Endodermal cell (in vitro differentiated cells): ENCODE measurements at regions not wholly inside any gene's neighbourhood (a gene's known extent, or its start where the extent isn't known, plus 50 kb on each side); places are given as distances from the start of the nearest gene placed in this dataset.
A peak's percentile ranks its signal among the peaks of the same experiment; 100 is the strongest.

Experiments
- DNase-seq: peaks from one replicate; pipeline ENCODE4 v3.0.0-alpha.2; 2017
- H3K27ac ChIP-seq: 2 replicates; pipeline ENCODE4 v1.5.1; 2013; ENCODE audit warnings: mild to moderate bottlenecking, low read depth, low read length, moderate library complexity
- H3K27me3 ChIP-seq: 2 replicates; pipeline ENCODE4 v1.6.1; 2013; ENCODE audit warnings: mild to moderate bottlenecking, low read length, moderate library complexity; ENCODE audit not compliant: insufficient read depth, control insufficient read depth, poor library complexity, severe bottlenecking
- H3K36me3 ChIP-seq: 2 replicates; pipeline ENCODE4 v1.7.0; 2013; ENCODE audit warnings: mild to moderate bottlenecking, low read length, moderate library complexity; ENCODE audit not compliant: control insufficient read depth, insufficient read depth
- H3K4me1 ChIP-seq: one replicate; pipeline ENCODE4 v1.7.0; 2013; ENCODE audit warnings: low read length; ENCODE audit not compliant: control insufficient read depth, insufficient read depth
- H3K4me3 ChIP-seq: 2 replicates; pipeline ENCODE4 v1.5.1; 2013; ENCODE audit warnings: mild to moderate bottlenecking, low read length, moderate library complexity
- H3K9ac ChIP-seq: 2 replicates; pipeline ENCODE4 v1.6.1; 2013; ENCODE audit warnings: mild to moderate bottlenecking, low read length, moderate library complexity; ENCODE audit not compliant: poor library complexity, severe bottlenecking; ENCODE audit errors: extremely low read depth
- H3K9me3 ChIP-seq: 2 replicates; pipeline ENCODE4 v1.6.1; 2013; ENCODE audit warnings: mild to moderate bottlenecking, low read length, moderate library complexity; ENCODE audit not compliant: control insufficient read depth
- H3K27ac Mint-ChIP-seq: 2 replicates; pipeline ENCODE4 v1.8.0; 2020; ENCODE audit warnings: mixed read lengths
- H3K27me3 Mint-ChIP-seq: 2 replicates; pipeline ENCODE4 v1.8.0; 2021; ENCODE audit warnings: mild to moderate bottlenecking, mixed read lengths; ENCODE audit not compliant: insufficient read depth
- H3K36me3 Mint-ChIP-seq: 2 replicates; pipeline ENCODE4 v1.8.0; 2020; ENCODE audit warnings: low read depth, mixed read lengths
- H3K4me1 Mint-ChIP-seq: 2 replicates; pipeline ENCODE4 v1.8.0; 2020; ENCODE audit warnings: mixed read lengths
- H3K4me3 Mint-ChIP-seq: 2 replicates; pipeline ENCODE4 v1.8.0; 2020; ENCODE audit warnings: mild to moderate bottlenecking, moderate library complexity, mixed read lengths
- H3K9me3 Mint-ChIP-seq: 2 replicates; pipeline ENCODE4 v1.8.0; 2020; ENCODE audit warnings: mild to moderate bottlenecking, mixed read lengths
- WGBS, 2 experiments: methylation state at CpG; one replicate each; pipeline versions ENCODE4 v1.1.5 to v1.1.7; 2013; ENCODE audit warnings: missing lambda C conversion rate in 2 of 2, mixed read lengths in 1 of 2; ENCODE audit not compliant: insufficient coverage in 1 of 2, insufficient read length in 1 of 2; 5-methylcytosine and 5-hydroxymethylcytosine counted together
- TF ChIP-seq, protein P1 (sequence below): fragments of 200-600 bp; sonication (generic); conservative IDR thresholded peaks from 2 replicates; pipeline ENCODE4 v1.5.0; 2021; ENCODE audit warnings: antibody characterized with exemption, mild to moderate bottlenecking

DNA sequence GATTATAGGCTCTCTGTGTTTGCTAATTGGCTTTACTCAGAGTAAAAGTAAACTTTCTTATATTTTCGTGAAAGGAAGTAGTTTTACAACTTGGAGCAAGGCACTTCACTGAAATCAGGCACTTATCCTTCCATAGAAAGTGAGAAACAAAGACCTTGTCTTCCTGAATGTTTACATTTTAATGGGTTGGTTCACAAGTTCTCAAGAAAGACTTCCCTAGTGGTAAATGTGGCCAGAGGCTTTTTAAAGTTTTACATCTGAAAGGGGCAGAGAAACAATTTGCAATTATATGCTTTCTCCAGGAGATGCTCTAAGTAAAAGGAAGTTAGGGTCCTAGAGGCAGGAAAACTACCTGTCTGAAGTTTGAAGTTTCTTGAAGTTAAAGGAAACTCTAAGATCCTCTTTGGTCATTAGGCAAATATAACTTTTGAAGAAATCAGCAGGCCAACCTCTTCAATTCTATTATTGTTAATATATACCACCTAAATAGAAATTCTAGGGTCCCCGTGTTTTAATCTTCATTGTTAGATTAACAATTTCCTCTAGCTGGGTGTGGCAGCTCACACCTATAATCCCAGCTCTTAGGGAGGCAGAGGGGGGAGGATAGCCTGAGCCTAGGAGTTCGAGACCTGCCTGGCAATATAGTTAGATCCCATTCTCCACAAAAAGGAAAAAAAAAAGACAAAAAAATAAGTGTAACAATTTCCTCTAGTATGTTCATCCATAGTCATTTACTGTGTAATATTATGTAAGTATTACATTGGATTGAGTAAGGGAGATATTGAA is 644.9 kb upstream of the FOXG1 start:
- Mint-ChIP-seq H3K4me3 (peak overlapping the region; percentile 23), H3K36me3 (peaks cover 2% of the 10 kb centered on the region), H3K27me3 (peaks cover 57% of the 10 kb centered on the region), H3K9me3 (no peaks in the 10 kb centered on the region), H3K4me1 (peaks cover 60% of the 10 kb centered on the region), H3K27ac (peak overlapping the region; percentile 3)
- Histone ChIP-seq H3K36me3 (no peaks in the 10 kb centered on the region), H3K9ac (no peak overlapping the region), H3K4me3 (peak overlapping the region; percentile 11), H3K4me1 (peaks cover 4% of the 10 kb centered on the region), H3K9me3 (no peaks in the 10 kb centered on the region), H3K27me3 (peaks cover 25% of the 10 kb centered on the region), H3K27ac (no peak overlapping the region)
- WGBS, 2 experiments = 0% methylated on average over 2 of the region's 3 CpGs; no CpG with 5 or more reads in 1 of the 2 experiments
- TF ChIP-seq, protein P1, sequence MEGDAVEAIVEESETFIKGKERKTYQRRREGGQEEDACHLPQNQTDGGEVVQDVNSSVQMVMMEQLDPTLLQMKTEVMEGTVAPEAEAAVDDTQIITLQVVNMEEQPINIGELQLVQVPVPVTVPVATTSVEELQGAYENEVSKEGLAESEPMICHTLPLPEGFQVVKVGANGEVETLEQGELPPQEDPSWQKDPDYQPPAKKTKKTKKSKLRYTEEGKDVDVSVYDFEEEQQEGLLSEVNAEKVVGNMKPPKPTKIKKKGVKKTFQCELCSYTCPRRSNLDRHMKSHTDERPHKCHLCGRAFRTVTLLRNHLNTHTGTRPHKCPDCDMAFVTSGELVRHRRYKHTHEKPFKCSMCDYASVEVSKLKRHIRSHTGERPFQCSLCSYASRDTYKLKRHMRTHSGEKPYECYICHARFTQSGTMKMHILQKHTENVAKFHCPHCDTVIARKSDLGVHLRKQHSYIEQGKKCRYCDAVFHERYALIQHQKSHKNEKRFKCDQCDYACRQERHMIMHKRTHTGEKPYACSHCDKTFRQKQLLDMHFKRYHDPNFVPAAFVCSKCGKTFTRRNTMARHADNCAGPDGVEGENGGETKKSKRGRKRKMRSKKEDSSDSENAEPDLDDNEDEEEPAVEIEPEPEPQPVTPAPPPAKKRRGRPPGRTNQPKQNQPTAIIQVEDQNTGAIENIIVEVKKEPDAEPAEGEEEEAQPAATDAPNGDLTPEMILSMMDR = peak; percentile 21
- no peak for DNase-seq

DNA sequence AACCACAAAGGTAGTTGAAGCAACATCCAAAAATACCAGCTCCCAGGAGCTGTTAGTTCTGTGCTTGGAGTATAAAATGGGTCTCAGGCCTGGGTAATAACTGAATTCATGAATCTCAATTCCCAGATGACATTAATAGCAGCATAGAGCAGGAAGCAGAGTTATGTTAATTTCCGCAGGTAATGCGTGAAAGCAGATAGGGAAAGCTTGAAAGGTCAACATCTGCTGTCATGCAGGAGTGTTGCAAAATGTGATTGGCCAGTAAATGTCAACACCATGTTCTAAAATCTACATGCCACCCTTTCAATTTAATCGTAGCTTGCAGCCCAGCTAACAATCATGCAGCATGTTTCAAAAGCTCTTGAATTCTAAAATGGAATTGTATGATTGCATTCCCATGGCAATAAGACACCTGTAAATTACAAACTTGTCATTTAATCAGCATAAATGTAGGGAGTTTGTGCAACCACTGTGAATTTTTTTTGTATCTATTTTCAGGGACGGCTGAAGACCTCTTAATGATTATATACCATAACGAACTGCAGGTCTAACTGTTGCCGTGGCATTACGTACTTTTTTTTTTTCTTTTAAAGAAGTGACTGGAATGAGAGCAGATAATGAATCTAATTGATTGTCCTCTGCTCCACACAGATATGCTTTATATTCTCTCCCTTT is 635.8 kb upstream of the FOXG1 start:
- Mint-ChIP-seq H3K4me1 (peaks cover 27% of the 10 kb centered on the region), H3K36me3 (peaks cover 7% of the 10 kb centered on the region), H3K9me3 (peaks cover 15% of the 10 kb centered on the region), H3K27ac (no peak overlapping the region), H3K27me3 (peaks cover 16% of the 10 kb centered on the region), H3K4me3 (no peak overlapping the region)
- 89 to 100% methylated on average over 4 to 7 of the region's 7 CpGs for WGBS, 2 experiments
- Histone ChIP-seq H3K4me1 (peaks cover 4% of the 10 kb centered on the region), H3K4me3 (no peak overlapping the region), H3K9ac (no peak overlapping the region), H3K27ac (peak overlapping the region; percentile 42), H3K27me3 (no peaks in the 10 kb centered on the region), H3K9me3 (peaks cover 6% of the 10 kb centered on the region), H3K36me3 (no peaks in the 10 kb centered on the region)
- DNase-seq = no peak
- TF ChIP-seq, protein P1 = no peak

DNA sequence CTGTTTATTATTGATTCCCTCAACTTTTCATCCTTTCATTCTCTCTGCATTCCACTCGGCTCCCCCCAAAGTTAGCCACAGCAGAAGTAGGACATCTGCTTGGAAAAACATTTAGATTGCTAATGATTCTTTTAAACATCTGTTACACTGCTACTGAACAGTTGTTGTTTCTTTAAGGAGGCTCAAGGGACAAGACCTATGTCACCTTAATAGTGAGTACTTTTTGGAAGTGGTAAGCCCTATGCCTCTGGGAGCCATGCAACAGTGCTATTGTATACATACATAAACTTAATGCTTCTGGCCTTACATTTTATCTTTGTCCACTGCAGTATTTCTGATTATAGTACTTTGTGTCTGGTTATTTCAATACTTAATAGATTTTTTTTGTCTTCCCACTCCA is 628.2 kb upstream of the FOXG1 start:
- DNase-seq = no peak
- Mint-ChIP-seq H3K9me3 (peaks cover 7% of the 10 kb centered on the region), H3K27ac (no peak overlapping the region), H3K4me1 (peaks cover 24% of the 10 kb centered on the region), H3K4me3 (no peak overlapping the region), H3K27me3 (peaks cover 4% of the 10 kb centered on the region), H3K36me3 (peaks cover 5% of the 10 kb centered on the region)
- H3K4me3 ChIP-seq = no peak overlapping the region
- H3K27ac ChIP-seq = no peak overlapping the region
- peaks cover 9% of the 10 kb centered on the region for H3K9me3 ChIP-seq
- no peak overlapping the region for H3K9ac ChIP-seq
- TF ChIP-seq, protein P1 = no peak
- H3K27me3 ChIP-seq = no peaks in the 10 kb centered on the region
- H3K36me3 ChIP-seq = no peaks in the 10 kb centered on the region
- 90% methylated on average over 1 of the region's 1 CpG; no CpG with 5 or more reads in 1 of the 2 experiments for WGBS, 2 experiments
- peaks cover 3% of the 10 kb centered on the region for H3K4me1 ChIP-seq
